NB4 (cell line): ENCODE measurements at regions not wholly inside any gene's neighbourhood (a gene's known extent, or its start where the extent isn't known, plus 50 kb on each side); places are given as distances from the start of the nearest gene placed in this dataset.
A peak's percentile ranks its signal among the peaks of the same experiment; 100 is the strongest.
"Not testable (repeated sequence)": the region's sequence is repeated elsewhere in the genome, so short reads cannot be mapped to it uniquely, and the experiment has no call there.

ENCODE experiments used
- DNase-seq: peaks from one replicate; pipeline ENCODE4 v3.0.0; 2010; ENCODE audit warnings: low read depth
- H3K4me3 ChIP-seq: one replicate; pipeline ENCODE4 v1.5.1; 2011; ENCODE audit warnings: mild to moderate bottlenecking, low read depth, low read length, moderate library complexity
- CTCF ChIP-seq: IDR thresholded peaks from one replicate; pipeline ENCODE4 v1.5.1; 2012; ENCODE audit warnings: low read depth, low read length
- MAX ChIP-seq: IDR thresholded peaks from 2 replicates; pipeline ENCODE4 v1.6.1; 2011; ENCODE audit warnings: low read depth, low read length
- MYC ChIP-seq: IDR thresholded peaks from 2 replicates; pipeline ENCODE4 v1.6.1; 2011; ENCODE audit warnings: low read depth, low read length
- POLR2A ChIP-seq: IDR thresholded peaks from 2 replicates; pipeline ENCODE4 v1.6.1; 2011; ENCODE audit warnings: mild to moderate bottlenecking; ENCODE audit not compliant: insufficient read length; ENCODE audit errors: extremely low read depth

GRCh38 chr7:113199136-113199535, 80.8 kb upstream of the SMIM30 start:
- no peak overlapping the region for H3K4me3 ChIP-seq
- TF ChIP-seq POLR2A: no peak
- TF ChIP-seq MAX: no peak
- TF ChIP-seq MYC: no peak
- no peak for TF ChIP-seq CTCF
- DNase-seq: no peak

- peak; percentile 9 for DNase-seq
- no peak for TF ChIP-seq CTCF
- no peak for TF ChIP-seq POLR2A
- no peak for TF ChIP-seq MYC
- TF ChIP-seq MAX: no peak
- no peak overlapping the region for H3K4me3 ChIP-seq
Measured at GRCh38 chr7:113198226-113198625, 79.9 kb upstream of the SMIM30 start.

GRCh38 chr7:113197274-113197673, 78.9 kb upstream of the SMIM30 start:
- TF ChIP-seq MAX: no peak
- TF ChIP-seq CTCF: no peak
- TF ChIP-seq MYC: no peak
- no peak for TF ChIP-seq POLR2A
- H3K4me3 ChIP-seq: no peak overlapping the region
- DNase-seq: no peak

GRCh38 chr7:113188396-113188795, 70.0 kb upstream of the SMIM30 start:
- no peak overlapping the region for H3K4me3 ChIP-seq
- DNase-seq: no peak
- no peak for TF ChIP-seq CTCF
- TF ChIP-seq MAX: no peak
- TF ChIP-seq MYC: no peak
- TF ChIP-seq POLR2A: no peak

GRCh38 chr7:113179313-113179712, 61.0 kb upstream of the SMIM30 start:
- DNase-seq: no peak
- TF ChIP-seq POLR2A (no peak), MYC (no peak), MAX (no peak)
- no peak overlapping the region for H3K4me3 ChIP-seq

GRCh38 chr7:113176836-113177235, 58.5 kb upstream of the SMIM30 start:
- no peak for TF ChIP-seq POLR2A
- TF ChIP-seq MYC: no peak
- TF ChIP-seq CTCF: no peak
- no peak for TF ChIP-seq MAX
- no peak for DNase-seq
- H3K4me3 ChIP-seq: no peak overlapping the region

GRCh38 chr7:113176180-113176579, 57.8 kb upstream of the SMIM30 start:
- not testable (repeated sequence) for H3K4me3 ChIP-seq, DNase-seq
